Ammon's horn (tissue), 1 donor: ENCODE measurements at regions not wholly inside any gene's neighbourhood (a gene's known extent, or its start where the extent isn't known, plus 50 kb on each side); places are given as distances from the start of the nearest gene placed in this dataset.
"Not testable (repeated sequence)": the region's sequence is repeated elsewhere in the genome, so short reads cannot be mapped to it uniquely, and the experiment has no call there.

ENCODE experiments used
- DNase-seq: peaks from one replicate; pipeline ENCODE4 v3.0.0-alpha.2; 2016; ENCODE audit warnings: low spot score

GRCh38 chr4:173608632-173609031 is 78.6 kb upstream of the HAND2 start:
- DNase-seq: not testable (repeated sequence)

- DNase-seq: no peak
Measured at GRCh38 chr4:173591760-173592159, 61.7 kb upstream of the HAND2 start.

GRCh38 chr4:173590697-173591096 is 60.7 kb upstream of the HAND2 start:
- no peak for DNase-seq

DNA sequence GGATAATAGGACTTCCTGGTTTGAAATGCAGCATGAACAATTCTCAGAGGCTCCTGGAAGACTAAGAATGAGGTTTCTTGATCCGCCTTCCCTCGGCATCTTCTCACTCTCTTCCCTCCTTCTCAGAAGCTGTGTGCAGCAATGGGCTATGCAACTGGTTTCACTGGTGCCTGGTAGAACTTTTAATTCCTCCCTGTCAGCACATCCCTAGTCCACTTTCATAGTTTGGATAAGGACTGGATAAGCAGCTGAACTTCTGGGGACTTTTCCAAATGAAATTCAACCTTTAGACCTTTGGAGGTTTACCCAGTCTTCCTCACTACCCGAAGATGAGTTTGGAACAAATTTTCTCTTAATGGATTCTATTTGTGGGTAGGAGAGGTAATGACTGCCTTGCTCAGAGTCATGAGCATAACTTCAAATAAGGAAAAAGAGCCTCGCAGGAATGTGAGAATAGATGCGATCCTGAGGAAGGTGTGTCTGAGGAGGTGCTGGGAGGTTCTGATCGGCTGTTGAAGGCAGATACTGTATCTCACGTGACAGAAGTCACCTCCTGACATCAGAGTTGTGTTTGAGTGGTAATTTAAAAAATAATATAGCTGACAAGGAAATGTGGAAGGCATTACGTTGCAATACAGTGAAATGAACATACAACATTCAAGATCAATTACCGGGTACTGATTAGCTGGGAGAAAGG is 56.0 kb upstream of the HAND2 start:
- no peak for DNase-seq

GRCh38 chr4:173584506-173584905 is 54.5 kb upstream of the HAND2 start:
- DNase-seq: no peak
